HuH-7.5 (cell line): ENCODE measurements at regions not wholly inside any gene's neighbourhood (a gene's known extent, or its start where the extent isn't known, plus 50 kb on each side); places are given as distances from the start of the nearest gene placed in this dataset.
A peak's percentile ranks its signal among the peaks of the same experiment; 100 is the strongest.
"Not testable (repeated sequence)": the region's sequence is repeated elsewhere in the genome, so short reads cannot be mapped to it uniquely, and the experiment has no call there.

ENCODE experiments used
- DNase-seq: peaks from one replicate; pipeline ENCODE4 v3.0.0; 2011; ENCODE audit warnings: low spot score

DNA sequence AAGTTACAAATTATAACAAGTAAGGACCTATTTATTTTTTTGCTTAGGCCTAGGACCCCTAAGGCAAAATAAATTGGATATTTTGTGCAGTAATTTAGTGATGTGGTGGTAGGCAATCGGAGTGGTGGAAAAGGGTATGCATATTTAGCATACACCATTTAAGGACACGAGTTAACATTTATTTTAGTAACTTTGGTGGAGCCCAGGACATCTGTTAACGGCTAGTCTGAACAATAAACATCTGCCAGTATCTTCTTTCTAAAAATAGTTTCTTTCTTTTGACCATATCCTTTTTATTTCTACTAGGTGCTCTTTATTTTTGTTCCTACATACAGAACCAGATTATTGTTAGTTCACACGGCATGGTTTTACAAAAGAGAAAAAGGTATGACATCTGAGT, 326.3 kb downstream of the CHL1 start:
- no peak for DNase-seq

DNA sequence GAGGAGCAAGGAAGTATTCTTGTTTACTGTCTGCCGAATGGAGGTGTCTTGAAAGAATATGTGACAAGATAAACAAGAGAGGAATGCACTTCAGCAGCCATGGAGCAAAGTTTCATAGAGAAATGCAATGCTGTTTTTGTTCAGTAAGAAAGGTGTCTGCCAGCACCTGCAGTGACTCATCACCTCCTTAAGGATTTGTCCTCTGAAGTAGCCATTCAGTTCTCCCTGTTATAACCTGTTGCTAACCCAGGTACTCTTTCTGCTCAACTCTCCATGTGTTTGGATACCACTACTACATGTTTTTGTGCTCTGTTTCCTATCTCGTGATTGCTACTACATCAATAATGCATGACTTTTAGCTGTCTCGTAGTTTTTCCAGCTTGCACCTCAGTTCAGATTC, 328.9 kb downstream of the CHL1 start:
- DNase-seq, result no peak

DNA sequence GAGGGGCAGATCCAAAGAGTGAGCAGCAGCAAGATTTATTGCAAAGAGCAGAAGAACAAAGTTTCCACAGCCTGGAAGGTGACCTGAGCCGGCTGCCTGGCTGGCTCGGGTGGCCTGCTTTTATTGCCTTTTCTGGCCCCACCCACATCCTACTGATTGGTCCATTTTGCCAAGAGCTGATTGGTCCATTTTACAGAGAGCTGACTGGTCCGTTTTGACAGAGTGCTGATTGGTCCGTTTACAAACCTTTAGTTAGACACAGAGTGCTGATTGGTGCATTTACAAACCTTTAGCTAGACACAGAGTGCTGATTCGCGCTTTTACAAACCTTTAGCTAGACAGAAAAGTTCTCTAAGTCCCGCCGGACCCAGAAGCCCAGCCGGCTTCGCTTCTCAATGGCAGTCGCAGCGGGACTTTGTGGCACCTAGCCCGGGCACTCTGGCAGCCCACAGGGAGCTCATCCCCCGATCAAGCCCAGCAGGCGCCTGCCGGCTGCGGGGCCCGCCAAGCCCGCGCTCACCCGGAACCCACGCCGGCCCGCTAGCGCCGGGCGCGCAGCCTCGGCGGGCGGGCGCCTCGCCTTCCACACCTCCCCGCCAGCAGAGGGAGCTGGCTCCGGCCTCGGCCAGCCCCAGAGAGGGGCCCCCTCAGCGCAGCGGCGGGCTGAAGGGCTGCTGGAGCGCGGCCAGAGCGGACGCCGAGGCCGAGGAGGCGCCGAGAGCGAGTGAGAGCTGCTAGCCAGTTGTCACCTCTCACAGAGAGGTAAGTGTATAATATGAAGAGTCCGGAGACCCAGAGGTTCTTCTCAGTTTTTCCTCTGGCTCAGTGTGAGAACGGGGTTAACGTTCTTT, 339.2 kb downstream of the CHL1 start:
- DNase-seq, result no peak

DNA sequence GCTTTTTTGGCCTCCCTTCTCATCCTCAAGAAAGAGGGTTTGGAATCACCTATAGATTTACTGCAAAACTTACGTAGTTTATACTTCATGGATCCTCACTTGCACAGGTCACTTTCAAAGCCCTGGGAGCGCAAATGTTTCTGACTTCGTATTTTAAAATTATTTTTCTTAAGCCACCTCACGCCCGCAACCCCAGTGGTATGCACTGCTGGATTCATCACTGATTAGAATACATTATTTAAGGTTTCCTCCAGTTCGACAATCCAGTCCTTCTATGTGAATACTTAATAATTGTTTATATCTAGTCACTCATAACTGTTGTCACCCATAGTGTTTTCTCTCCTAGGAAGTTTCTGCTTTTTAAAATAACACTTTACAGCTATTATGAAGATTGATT, 339.9 kb downstream of the CHL1 start:
- no peak for DNase-seq

DNA sequence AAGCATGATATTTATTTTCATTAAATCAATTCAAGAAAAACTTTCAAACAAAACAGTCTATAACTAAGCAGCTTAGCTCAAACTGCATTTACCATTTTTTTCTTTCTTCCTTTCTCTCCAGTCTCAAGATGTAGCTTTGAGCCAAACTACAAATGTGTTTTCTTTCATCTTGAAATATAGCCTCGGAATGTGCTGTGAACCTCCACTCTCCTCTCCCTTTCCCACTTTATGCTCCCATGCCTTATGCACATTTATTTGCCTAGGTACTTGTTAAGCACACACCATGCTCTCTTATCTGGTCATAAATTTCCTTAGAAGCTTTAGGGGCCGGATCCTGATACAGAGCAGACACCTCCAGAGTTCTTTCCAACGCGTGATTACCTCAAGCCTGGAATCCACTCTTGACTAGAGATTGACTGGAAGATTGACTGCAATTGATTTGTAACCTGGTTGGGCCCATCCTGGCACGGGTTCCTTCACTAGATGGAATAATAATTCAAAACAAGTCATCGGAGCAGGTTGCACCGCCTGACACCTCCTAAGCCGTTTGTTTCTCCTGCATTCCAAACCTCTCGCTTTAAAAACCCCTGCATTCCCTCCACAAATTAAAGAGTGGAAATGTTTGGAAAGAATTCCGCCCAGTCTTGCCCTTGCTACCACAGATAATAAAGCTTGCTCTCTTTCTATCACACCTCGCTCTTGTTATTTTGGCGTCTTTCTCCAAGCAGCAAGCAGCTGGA, 344.7 kb downstream of the CHL1 start:
- no peak for DNase-seq

DNA sequence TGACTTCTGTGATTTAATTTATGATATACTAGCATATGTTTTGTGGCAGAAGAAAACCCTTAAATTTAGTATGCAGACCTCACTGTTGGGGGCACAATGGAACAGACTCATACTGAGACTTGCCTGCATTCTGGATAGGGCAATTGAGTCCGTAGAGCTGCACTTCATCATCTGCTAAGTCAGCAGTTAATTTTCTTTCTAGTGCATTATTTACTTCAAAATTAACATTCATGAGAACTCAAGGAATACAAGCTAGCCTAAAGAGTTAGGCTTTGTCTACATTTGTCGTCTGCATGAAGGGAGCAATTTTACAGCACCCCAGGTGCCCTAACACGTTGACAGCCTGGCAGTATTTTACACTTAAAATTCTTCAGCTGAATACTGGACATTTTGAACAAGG, 345.5 kb downstream of the CHL1 start:
- no peak for DNase-seq

DNA sequence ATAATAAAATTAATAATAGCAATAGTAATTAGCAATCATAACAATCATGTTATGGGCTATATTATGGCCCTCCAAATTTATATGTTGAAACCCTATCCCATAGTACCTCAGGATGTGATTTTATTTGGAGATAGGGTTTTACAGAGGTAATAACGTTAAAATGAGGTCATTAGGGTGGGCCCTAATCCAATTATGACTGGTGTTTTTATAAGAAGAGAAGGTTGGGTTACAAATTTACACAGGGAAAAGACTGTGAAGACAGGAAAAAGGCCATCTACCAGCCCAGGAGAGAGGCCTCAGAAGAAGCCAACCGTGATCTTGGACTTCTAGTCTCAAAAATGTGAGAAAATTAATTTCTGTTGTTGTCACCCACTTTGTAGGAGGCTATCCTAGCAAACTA, 353.1 kb downstream of the CHL1 start:
- no peak for DNase-seq

DNA sequence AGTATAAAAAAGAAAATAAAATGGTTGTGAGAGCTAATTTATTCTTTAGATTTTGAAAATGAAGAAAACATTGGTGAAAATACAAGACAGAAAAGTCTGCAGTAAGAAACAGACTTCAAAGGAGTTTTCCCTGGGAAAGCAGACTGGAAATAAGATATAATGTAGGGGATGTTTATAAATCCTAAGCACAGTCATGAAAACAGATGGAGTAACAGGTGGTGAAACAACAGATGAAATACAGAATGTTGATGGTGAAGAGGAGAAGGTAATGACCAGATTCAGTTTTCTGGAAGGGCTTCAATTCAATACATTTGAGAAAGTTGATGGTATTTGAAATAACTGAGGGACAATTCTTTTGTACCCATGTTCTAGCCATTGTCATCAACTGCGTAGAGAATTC, 353.9 kb downstream of the CHL1 start:
- DNase-seq, result no peak

DNA sequence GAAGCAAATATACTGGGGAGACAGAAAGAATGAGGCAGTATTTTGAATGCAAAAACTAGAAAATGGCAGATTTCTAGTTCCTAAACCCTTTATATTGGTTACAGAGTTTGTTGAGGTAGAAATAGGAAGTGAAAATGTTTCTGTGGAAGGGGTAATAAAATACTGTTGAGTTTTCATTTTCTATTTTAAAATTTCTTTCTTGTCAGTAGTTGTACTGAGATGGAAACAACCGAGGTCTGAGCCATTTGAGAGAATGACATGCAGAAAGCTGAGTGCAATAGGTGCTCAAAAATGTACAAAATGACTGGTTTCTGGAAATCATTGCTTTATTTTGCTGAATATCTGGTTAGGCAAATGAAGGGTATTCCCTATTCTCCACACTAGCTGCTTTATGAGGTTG, 361.4 kb downstream of the CHL1 start:
- DNase-seq, result no peak

DNA sequence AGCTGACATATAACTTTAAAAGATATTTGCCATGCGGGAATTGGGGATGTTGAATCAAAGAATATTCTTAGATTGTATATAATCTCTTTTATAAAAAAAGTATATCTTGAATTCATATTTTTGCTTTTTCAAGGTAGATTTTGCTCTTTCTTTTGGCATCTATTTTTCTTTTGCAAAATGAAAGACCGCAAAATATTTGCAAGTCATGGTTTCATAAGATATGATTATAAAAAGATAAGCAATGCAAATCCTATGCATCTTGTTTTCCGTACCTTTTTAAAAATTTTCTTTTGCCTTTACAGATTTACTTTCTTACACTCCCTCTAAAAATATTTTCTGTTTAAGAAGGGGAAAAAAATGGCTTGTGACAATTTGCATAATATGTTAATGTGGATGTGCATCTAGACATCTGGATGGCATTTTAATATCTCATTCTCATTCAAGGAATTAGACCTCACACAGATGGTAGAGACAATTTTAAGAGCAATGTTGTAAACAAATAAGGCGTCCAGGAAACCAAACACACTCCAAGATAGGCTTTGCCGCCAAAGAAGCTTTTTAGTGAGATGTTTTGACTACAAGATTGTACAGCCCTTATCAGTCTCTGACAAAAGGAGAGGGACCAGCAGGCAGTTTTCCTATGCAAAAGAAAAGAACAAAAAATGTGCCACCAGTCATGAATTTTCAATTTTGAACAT, 371.1 kb downstream of the CHL1 start:
- DNase-seq, result no peak

DNA sequence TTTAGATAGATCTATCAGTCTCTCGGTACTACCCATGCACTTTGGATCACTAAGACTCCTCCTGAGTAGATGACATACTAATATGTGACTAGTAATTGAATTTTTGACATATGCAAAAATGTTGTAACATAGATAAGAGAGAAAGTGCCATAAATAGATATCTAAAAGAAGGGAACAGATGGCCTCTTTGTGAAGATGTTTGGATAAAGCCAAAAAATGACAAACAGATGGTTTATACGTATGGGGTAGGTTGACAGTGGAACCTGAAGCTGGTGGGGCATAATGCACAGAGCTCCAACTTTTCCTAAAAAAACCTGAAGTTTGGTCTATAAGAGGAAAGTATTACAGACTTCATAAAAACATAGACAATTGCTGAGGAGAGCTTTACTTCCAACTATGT, 383.0 kb downstream of the CHL1 start:
- not testable (repeated sequence) for DNase-seq

DNA sequence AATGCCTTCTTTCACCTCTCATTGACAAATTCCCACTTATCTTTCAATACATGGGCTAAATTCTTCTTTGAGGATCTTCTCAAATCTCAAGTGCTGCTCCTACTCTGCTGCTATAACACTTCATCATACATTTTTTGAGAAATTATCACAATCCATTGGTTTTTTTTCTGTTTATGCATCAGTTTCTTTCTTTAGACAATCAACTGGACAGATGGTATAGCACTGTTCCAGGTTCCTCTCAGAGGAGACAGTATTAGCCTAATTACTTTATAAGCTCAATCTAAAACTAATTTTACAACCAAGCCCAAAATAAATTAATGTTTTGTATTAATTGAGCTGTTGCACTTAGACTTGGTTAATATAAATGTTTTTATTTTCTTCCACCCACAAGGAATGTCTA, 392.5 kb downstream of the CHL1 start:
- DNase-seq, result not testable (repeated sequence)

DNA sequence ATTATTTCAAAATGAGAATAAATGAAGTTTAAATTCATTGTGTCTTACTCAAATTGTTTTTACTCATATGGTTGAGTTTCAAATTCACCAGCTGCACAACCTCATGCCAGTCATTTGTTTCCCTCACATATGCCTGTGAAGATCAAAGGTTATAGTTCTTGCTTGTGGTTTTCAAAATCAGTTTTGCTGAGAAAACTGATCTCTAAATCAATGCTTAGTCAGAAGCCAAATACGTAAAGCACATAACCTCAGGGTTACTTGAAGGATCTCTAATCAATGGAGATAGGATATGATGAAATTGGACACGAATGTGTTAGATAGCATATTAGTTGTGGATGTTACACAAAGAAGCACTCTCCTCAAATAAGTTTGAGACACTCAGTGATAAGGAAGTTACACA, 400.7 kb downstream of the CHL1 start:
- not testable (repeated sequence) for DNase-seq

DNA sequence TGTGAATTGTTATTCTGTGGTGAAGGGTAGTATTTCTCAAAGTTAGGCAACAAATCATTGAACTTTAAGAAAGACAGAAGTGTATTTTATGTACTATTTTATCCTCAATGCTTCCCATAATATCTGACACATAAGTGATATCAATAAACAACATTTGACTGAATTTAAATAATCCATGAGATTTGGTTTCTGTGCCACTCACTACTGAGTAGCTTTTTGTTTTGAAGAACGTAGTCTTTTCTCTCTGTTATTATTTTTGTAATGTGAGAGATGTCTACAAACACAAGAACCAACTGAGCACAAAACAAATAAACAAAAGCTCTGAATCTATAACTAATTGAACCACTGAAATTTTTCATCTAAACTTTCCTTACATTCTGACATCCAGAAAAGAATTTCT, 401.2 kb downstream of the CHL1 start:
- DNase-seq, result not testable (repeated sequence)

DNA sequence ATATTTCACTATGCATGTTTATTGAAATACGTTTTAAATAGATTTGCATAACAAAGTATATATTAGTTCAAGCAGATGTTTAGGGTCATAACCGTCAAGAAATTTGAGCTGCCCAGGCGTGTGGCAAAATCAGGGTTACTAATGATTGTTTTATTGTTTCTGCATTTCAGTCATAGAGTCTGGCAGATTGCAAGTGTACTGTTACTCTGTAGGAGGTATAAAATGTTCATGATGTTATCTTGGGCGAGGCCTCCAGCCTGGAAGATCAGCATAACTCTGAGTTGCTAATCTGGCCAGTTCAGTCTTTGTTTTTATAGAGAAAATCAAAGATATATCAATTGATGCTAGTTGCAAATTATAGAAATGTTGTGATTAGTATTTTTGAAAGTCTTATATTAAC, 410.9 kb downstream of the CHL1 start:
- DNase-seq, result not testable (repeated sequence)

DNA sequence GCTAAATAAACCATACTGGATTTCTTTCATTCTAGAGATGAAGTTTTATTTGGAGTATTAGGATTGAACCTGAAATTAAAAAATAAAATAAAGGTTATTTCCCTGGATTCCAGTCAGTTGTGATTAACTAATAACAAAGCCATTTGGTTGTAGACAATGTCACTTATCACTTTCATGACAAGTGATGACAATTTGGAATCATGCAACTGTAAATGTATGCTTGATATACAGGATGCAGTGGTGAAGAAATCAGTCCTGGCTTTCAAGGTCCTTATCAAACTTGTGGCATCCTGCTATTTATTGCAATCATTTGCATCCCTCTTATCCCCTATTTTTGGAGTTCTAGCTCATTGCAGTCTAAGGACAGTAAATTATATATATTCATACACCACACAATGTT, 425.2 kb downstream of the CHL1 start:
- DNase-seq, result no peak

DNA sequence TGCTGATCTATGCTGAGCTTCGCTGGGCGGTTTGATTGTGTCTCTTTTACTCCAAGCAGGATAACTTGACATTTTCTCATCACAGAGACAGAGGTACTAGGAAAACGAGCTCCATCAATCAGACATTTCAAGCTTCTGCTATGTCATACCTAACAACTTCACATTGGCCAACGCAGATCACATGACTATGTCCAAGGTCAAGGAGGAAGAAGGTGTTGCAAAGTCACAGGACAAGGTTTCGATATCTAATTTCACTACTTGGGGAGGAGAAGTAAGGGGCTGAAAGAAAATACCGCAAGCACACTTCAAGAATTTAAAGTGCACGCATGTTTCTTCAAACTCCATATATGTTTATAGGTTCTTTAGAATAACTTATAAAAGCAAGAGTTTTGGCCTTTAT, 425.8 kb downstream of the CHL1 start:
- DNase-seq, result no peak

DNA sequence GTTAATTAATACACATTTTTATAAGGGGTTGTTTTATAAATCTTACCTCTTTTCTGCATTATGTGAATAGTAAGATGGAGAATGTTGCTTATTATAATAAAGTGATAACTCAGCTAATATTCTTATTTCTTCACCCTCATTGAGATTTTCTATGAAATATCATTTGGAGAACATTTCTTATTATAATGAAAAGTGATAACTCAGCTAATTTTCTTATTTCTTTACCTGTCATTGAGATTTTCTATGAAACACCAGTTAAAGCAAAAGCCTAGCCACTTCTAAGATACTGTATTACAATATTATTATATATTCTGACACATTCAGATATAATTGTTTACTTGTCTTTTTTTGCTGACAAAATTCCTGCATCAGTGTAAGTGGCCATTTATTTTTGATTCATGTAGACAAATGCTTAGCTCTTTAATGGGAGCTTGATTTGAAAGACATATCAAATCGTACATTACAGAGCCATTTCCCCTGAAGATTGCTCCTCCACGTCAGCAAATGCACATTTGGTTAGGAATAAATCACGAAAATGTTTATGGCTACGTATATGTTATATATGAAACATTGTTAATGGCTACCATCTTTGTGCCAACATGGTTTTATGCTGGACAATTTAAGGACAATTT, 427.5 kb downstream of the CHL1 start:
- no peak for DNase-seq

DNA sequence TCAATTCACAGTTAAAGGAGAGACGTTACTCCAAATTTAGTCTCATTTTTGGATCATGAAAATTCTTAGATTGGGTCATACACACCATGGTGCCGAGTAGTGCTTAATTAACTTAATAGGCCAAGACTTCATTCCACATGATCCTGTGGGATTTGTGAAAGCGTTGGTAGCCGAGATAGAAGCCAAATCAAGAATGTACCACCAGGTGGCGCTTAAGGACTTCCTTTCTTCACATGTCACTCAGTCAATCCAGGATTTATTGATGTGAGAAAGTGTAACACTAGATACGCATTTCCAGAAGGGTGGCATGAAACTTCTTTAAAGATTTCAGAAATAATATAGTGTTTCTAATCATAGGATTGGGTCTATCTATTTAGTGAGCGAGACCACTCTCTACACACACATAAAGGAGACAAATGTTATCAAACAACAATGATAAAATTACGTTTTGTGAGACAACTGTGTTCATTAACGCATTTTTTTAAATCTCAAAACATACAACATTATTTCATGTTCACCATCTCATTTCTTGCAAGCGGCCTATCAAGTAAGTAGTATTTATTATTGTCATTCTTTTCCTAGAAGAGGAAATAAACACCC, 436.1 kb downstream of the CHL1 start:
- peak; percentile 6 for DNase-seq

DNA sequence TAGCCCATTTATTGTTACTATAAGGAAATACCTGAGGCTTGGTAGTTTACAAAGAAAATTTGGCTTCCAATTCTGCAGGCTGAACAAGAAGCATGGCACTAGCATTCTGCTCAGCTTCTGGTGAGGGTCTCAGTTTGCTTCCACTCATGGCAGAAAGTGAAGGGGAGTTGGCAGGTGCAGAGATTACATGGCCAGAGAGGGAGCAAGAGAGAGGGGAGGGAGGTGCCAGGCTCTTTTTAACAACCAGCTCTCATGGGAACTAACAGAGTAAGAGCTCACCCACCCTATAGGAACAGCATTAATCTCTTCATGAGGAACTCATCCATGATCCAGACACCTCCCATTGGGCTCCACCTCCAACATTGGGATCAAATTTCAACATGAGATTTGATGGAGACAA, 437.9 kb downstream of the CHL1 start:
- no peak for DNase-seq

DNA sequence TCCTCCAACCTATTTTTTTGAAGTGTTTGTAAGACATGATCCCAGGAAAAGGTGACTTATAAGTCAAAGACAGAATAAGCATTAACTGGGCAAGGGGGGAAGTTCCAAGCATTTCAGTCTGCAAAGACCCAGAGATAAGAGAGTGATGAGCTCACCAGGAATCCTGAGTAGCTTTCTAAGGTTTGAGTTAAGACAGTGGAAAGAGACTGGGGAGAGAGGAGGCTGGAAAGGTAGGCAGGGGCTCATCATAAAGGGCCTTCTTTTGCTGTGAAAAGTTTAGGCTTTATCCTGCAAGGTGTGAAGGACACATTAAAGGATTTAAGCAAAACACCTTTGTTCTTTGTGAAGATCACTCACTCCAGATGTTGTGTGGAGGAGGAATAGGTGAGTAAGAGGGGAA, 438.8 kb downstream of the CHL1 start:
- no peak for DNase-seq

DNA sequence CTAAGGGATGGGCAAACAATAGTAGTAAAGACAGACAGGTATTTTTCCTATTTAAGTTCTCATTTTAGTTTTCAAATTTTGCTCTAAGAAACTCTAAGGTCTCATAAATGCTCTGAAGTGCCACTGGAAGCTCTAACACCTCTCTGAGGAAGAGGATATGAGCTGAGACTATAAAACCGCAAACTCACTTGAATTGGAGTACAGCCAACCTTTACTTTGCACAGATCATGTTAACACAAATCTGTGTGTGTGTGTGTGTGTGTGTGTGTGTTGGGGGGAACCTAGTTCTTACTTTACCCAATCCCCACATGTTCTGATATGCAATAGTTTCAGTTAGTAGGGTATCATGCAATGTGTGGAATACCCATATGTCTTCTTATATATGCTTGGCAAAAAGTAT, 446.8 kb downstream of the CHL1 start:
- DNase-seq, result no peak
